ENCODE measurements at regions not wholly inside any gene's neighbourhood (a gene's known extent, or its start where the extent isn't known, plus 50 kb on each side); places are given as distances from the start of the nearest gene placed in this dataset.

GRCh38 chrX:518319-518718 is 112.3 kb upstream of the SHOX start:
- TF ChIP-seq ZNF639 (tag by site-specific recombination; IDR thresholded peaks at IDR 0.05) (no peak), ZNF394 (tag by site-specific recombination; IDR thresholded peaks at IDR 0.05; ENCODE audit: borderline replicate concordance) (no peak)

Measured in HEK293 (cell line).